ENCODE measurements at regions not wholly inside any gene's neighbourhood (a gene's known extent, or its start where the extent isn't known, plus 50 kb on each side); places are given as distances from the start of the nearest gene placed in this dataset.

DNA sequence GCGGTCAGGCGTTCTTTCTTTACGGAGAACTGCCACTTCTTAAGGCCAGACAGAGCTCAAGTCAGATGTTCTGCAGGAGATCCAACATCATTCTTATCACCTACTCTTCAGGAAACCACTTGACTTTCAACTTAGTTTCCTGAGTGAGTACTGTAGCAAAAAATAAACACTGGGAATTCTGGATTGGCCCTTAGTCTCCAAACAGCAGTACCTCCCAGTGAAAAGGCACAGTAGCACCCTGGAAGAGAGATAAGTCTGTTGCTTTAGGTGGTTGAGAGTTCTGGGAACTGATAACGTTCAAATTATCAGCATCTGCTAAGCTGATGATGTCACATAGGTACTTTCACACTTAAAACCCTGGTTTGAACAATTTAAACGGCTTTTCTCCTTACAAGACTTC lies 971.8 kb upstream of the TENM4 start:
- Histone ChIP-seq H3K27ac (ENCODE audit: low read depth, low read length) (no peak overlapping the region), H3K4me3 (ENCODE audit: low read length) (no peak overlapping the region), H3K9me3 (ENCODE audit: control insufficient read depth, insufficient read depth, low read length) (no peaks in the 10 kb centered on the region), H3K4me2 (ENCODE audit: low read length) (no peak overlapping the region), H3K27me3 (ENCODE audit: control insufficient read depth, low read length) (no peaks in the 10 kb centered on the region), H3F3A (ENCODE audit: control insufficient read depth, insufficient read depth) (no peaks in the 10 kb centered on the region), H3K4me1 (ENCODE audit: control insufficient read depth, low read length) (no peaks in the 10 kb centered on the region), H4K20me1 (ENCODE audit: control insufficient read depth, insufficient read depth, low read depth, low read length) (no peaks in the 10 kb centered on the region), H3K9me2 (replicated peaks; ENCODE audit: control insufficient read depth, low read length) (no peaks in the 10 kb centered on the region), H3K79me2 (ENCODE audit: control insufficient read depth, low read length) (no peaks in the 10 kb centered on the region), H3K36me3 (ENCODE audit: control insufficient read depth, low read length) (no peaks in the 10 kb centered on the region)
- no peak for TF ChIP-seq EZH2phosphoT487 (IDR thresholded peaks at IDR 0.05; ENCODE audit: borderline replicate concordance, low read length)
- TF ChIP-seq, protein P1, sequence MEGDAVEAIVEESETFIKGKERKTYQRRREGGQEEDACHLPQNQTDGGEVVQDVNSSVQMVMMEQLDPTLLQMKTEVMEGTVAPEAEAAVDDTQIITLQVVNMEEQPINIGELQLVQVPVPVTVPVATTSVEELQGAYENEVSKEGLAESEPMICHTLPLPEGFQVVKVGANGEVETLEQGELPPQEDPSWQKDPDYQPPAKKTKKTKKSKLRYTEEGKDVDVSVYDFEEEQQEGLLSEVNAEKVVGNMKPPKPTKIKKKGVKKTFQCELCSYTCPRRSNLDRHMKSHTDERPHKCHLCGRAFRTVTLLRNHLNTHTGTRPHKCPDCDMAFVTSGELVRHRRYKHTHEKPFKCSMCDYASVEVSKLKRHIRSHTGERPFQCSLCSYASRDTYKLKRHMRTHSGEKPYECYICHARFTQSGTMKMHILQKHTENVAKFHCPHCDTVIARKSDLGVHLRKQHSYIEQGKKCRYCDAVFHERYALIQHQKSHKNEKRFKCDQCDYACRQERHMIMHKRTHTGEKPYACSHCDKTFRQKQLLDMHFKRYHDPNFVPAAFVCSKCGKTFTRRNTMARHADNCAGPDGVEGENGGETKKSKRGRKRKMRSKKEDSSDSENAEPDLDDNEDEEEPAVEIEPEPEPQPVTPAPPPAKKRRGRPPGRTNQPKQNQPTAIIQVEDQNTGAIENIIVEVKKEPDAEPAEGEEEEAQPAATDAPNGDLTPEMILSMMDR (IDR thresholded peaks at IDR 0.05; ENCODE audit: low read depth, low read length, poor library complexity, severe bottlenecking), result no peak

DNA sequence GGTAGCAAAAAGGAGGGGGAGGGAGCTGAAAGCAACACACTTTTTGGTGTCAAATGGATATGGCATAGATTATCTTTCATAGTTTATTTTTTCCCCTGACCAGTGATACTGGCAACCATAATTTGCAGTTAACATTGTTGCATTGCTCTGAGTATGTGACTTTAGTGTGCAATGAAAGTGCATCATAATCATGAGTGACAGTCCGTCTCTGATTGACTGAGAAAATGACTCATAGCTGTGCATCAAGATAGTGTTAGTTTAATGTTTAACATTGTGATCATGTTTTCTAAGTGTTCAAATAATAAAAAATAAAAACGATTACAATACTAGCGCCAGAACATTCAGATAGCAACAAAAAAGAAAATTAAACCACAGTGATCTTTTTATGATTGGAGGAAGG lies 952.4 kb upstream of the TENM4 start:
- Histone ChIP-seq H3K36me3 (ENCODE audit: control insufficient read depth, low read length) (no peaks in the 10 kb centered on the region), H3K27ac (ENCODE audit: low read depth, low read length) (no peak overlapping the region), H3K79me2 (ENCODE audit: control insufficient read depth, low read length) (no peaks in the 10 kb centered on the region), H3F3A (ENCODE audit: control insufficient read depth, insufficient read depth) (no peaks in the 10 kb centered on the region), H4K20me1 (ENCODE audit: control insufficient read depth, insufficient read depth, low read depth, low read length) (no peaks in the 10 kb centered on the region), H3K4me3 (ENCODE audit: low read length) (no peak overlapping the region), H3K4me1 (ENCODE audit: control insufficient read depth, low read length) (no peaks in the 10 kb centered on the region), H3K27me3 (ENCODE audit: control insufficient read depth, low read length) (no peaks in the 10 kb centered on the region), H3K4me2 (ENCODE audit: low read length) (no peak overlapping the region), H3K9me2 (replicated peaks; ENCODE audit: control insufficient read depth, low read length) (no peaks in the 10 kb centered on the region), H3K9me3 (ENCODE audit: control insufficient read depth, insufficient read depth, low read length) (no peaks in the 10 kb centered on the region)
- TF ChIP-seq EZH2phosphoT487 (IDR thresholded peaks at IDR 0.05; ENCODE audit: borderline replicate concordance, low read length), result no peak
- TF ChIP-seq, protein P1 (IDR thresholded peaks at IDR 0.05; ENCODE audit: low read depth, low read length, poor library complexity, severe bottlenecking), result no peak

DNA sequence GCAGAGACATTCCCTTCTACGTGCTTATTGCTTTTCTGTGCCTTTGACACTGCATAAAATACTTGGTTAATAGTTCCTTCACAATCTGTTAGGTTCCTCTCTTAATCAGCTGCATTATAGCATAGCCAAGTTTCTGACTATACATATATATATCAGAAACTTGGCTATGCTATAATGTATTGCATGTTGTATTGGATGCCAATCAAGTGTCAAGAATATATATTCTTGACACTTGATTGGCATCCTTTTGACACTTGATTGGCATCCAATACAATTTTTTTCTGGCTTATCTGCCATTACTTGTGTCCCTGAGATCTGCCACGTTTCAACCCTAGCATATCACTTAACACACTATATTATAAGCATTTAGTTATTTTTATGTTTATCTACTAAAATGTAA lies 949.7 kb upstream of the TENM4 start:
- Histone ChIP-seq H3K4me2 (ENCODE audit: low read length) (no peak overlapping the region), H3K27me3 (ENCODE audit: control insufficient read depth, low read length) (no peaks in the 10 kb centered on the region), H3K27ac (ENCODE audit: low read depth, low read length) (no peak overlapping the region), H3K4me3 (ENCODE audit: low read length) (no peak overlapping the region), H4K20me1 (ENCODE audit: control insufficient read depth, insufficient read depth, low read depth, low read length) (no peaks in the 10 kb centered on the region), H3K36me3 (ENCODE audit: control insufficient read depth, low read length) (no peaks in the 10 kb centered on the region), H3K79me2 (ENCODE audit: control insufficient read depth, low read length) (no peaks in the 10 kb centered on the region), H3K4me1 (ENCODE audit: control insufficient read depth, low read length) (no peaks in the 10 kb centered on the region), H3F3A (ENCODE audit: control insufficient read depth, insufficient read depth) (no peaks in the 10 kb centered on the region), H3K9me2 (replicated peaks; ENCODE audit: control insufficient read depth, low read length) (no peaks in the 10 kb centered on the region), H3K9me3 (ENCODE audit: control insufficient read depth, insufficient read depth, low read length) (no peaks in the 10 kb centered on the region)
- no peak for TF ChIP-seq EZH2phosphoT487 (IDR thresholded peaks at IDR 0.05; ENCODE audit: borderline replicate concordance, low read length)
- TF ChIP-seq, protein P1 (IDR thresholded peaks at IDR 0.05; ENCODE audit: low read depth, low read length, poor library complexity, severe bottlenecking), result no peak

DNA sequence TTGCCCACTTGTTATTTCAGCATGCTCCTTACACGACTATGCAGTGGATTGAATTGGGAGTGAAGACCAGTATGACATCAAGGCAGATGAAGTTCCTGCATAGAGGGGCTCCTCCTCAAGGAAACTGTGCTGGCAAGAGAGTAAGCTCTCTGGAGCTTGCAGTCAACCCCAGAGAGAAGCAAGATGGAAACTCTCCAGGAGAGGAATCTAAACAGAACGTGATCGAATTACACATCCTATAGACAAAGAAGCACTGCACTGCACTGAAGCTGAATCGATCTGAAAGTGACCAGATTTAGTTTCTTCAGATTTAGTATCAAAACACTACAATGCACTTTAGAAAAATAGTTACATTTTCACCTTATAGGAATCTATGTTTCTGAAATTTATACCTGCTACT lies 947.7 kb upstream of the TENM4 start:
- Histone ChIP-seq H3K27ac (ENCODE audit: low read depth, low read length) (no peak overlapping the region), H3K4me1 (ENCODE audit: control insufficient read depth, low read length) (no peaks in the 10 kb centered on the region), H3K36me3 (ENCODE audit: control insufficient read depth, low read length) (no peaks in the 10 kb centered on the region), H3F3A (ENCODE audit: control insufficient read depth, insufficient read depth) (no peaks in the 10 kb centered on the region), H3K9me2 (replicated peaks; ENCODE audit: control insufficient read depth, low read length) (no peaks in the 10 kb centered on the region), H3K27me3 (ENCODE audit: control insufficient read depth, low read length) (no peaks in the 10 kb centered on the region), H3K4me3 (ENCODE audit: low read length) (no peak overlapping the region), H3K79me2 (ENCODE audit: control insufficient read depth, low read length) (no peaks in the 10 kb centered on the region), H3K4me2 (ENCODE audit: low read length) (no peak overlapping the region), H3K9me3 (ENCODE audit: control insufficient read depth, insufficient read depth, low read length) (no peaks in the 10 kb centered on the region), H4K20me1 (ENCODE audit: control insufficient read depth, insufficient read depth, low read depth, low read length) (no peaks in the 10 kb centered on the region)
- TF ChIP-seq, protein P1 (IDR thresholded peaks at IDR 0.05; ENCODE audit: low read depth, low read length, poor library complexity, severe bottlenecking), result no peak
- TF ChIP-seq EZH2phosphoT487 (IDR thresholded peaks at IDR 0.05; ENCODE audit: borderline replicate concordance, low read length), result no peak
